ENCODE measurements at regions not wholly inside any gene's neighbourhood (a gene's known extent, or its start where the extent isn't known, plus 50 kb on each side); places are given as distances from the start of the nearest gene placed in this dataset.

GRCh38 chr3:107142786-107143575 is 234.3 kb upstream of the CCDC54 start:
- ATAC-seq (ENCODE audit: insufficient read depth, low FRiP score) (no peak), DNase-seq (no peak)
- Histone ChIP-seq H3K27me3 (ENCODE audit: control insufficient read depth in 3 of 3, insufficient read depth in 3 of 3, low read length in 2 of 3) (no peaks in the 10 kb centered on the region), H3K4me1 (ENCODE audit: control insufficient read depth in 5 of 5, insufficient read depth in 5 of 5, low read length in 5 of 5) (peaks cover 0 to 9% (median 0%) of the 10 kb centered on the region in 5 donors), H3K9me3 (ENCODE audit: control insufficient read depth in 4 of 4, insufficient read depth in 3 of 4, low read length in 3 of 4) (no peaks in the 10 kb centered on the region), H3K4me3 (no peak overlapping the region), H3K36me3 (ENCODE audit: control insufficient read depth in 4 of 4, insufficient read depth in 4 of 4, low read length in 4 of 4) (no peaks in the 10 kb centered on the region), H3K27ac (ENCODE audit: low read depth in 1 of 2, low read length in 1 of 2) (no peak overlapping the region), H3K9ac (ENCODE audit: insufficient read depth in 1 of 2, low read length in 2 of 2) (no peak overlapping the region)
- TF ChIP-seq, protein P1, sequence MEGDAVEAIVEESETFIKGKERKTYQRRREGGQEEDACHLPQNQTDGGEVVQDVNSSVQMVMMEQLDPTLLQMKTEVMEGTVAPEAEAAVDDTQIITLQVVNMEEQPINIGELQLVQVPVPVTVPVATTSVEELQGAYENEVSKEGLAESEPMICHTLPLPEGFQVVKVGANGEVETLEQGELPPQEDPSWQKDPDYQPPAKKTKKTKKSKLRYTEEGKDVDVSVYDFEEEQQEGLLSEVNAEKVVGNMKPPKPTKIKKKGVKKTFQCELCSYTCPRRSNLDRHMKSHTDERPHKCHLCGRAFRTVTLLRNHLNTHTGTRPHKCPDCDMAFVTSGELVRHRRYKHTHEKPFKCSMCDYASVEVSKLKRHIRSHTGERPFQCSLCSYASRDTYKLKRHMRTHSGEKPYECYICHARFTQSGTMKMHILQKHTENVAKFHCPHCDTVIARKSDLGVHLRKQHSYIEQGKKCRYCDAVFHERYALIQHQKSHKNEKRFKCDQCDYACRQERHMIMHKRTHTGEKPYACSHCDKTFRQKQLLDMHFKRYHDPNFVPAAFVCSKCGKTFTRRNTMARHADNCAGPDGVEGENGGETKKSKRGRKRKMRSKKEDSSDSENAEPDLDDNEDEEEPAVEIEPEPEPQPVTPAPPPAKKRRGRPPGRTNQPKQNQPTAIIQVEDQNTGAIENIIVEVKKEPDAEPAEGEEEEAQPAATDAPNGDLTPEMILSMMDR (IDR thresholded peaks at IDR 0.05; ENCODE audit: control extremely low read depth, extremely low read depth), result no peak
- 51 to 68% methylated on average over 4 of the region's 4 CpGs for WGBS, 2 donors

- 92 to 94% methylated on average over 4 of the region's 4 CpGs for WGBS, 2 donors
- peaks cover 0 to 7% (median 0%) of the 10 kb centered on the region in 5 donors for H3K4me1 ChIP-seq (ENCODE audit: control insufficient read depth in 5 of 5, insufficient read depth in 5 of 5, low read length in 5 of 5)
- H3K27me3 ChIP-seq (ENCODE audit: control insufficient read depth in 3 of 3, insufficient read depth in 3 of 3, low read length in 2 of 3), result no peaks in the 10 kb centered on the region
- no peak overlapping the region for H3K4me3 ChIP-seq
- no peaks in the 10 kb centered on the region for H3K36me3 ChIP-seq (ENCODE audit: control insufficient read depth in 4 of 4, insufficient read depth in 4 of 4, low read length in 4 of 4)
- no peak overlapping the region for H3K9ac ChIP-seq (ENCODE audit: insufficient read depth in 1 of 2, low read length in 2 of 2)
- ATAC-seq (ENCODE audit: insufficient read depth, low FRiP score) (no peak), DNase-seq (no peak)
- H3K9me3 ChIP-seq (ENCODE audit: control insufficient read depth in 4 of 4, insufficient read depth in 3 of 4, low read length in 3 of 4), result peaks cover 0 to under 1% (median 0%) of the 10 kb centered on the region in 4 donors
- TF ChIP-seq, protein P1 (IDR thresholded peaks at IDR 0.05; ENCODE audit: control extremely low read depth, extremely low read depth), result no peak
- no peak overlapping the region for H3K27ac ChIP-seq (ENCODE audit: low read depth in 1 of 2, low read length in 1 of 2)
These were observed 226.6 kb upstream of the CCDC54 start for GRCh38 chr3:107150675-107151074.

GRCh38 chr3:107153981-107154380 is 223.3 kb upstream of the CCDC54 start:
- ATAC-seq (ENCODE audit: insufficient read depth, low FRiP score) (no peak), DNase-seq (no peak)
- TF ChIP-seq, protein P1 (IDR thresholded peaks at IDR 0.05; ENCODE audit: control extremely low read depth, extremely low read depth), result no peak
- H3K36me3 ChIP-seq (ENCODE audit: control insufficient read depth in 4 of 4, insufficient read depth in 4 of 4, low read length in 4 of 4), result no peaks in the 10 kb centered on the region
- no peaks in the 10 kb centered on the region for H3K27me3 ChIP-seq (ENCODE audit: control insufficient read depth in 3 of 3, insufficient read depth in 3 of 3, low read length in 2 of 3)
- H3K4me3 ChIP-seq, result no peak overlapping the region
- no peak overlapping the region for H3K9ac ChIP-seq (ENCODE audit: insufficient read depth in 1 of 2, low read length in 2 of 2)
- H3K4me1 ChIP-seq (ENCODE audit: control insufficient read depth in 5 of 5, insufficient read depth in 5 of 5, low read length in 5 of 5), result peaks cover 0 to 7% (median 0%) of the 10 kb centered on the region in 5 donors
- no peak overlapping the region for H3K27ac ChIP-seq (ENCODE audit: low read depth in 1 of 2, low read length in 1 of 2)
- 78 to 88% methylated on average over 4 of the region's 4 CpGs for WGBS, 2 donors
- peaks cover 0 to 13% (median 0%) of the 10 kb centered on the region in 4 donors for H3K9me3 ChIP-seq (ENCODE audit: control insufficient read depth in 4 of 4, insufficient read depth in 3 of 4, low read length in 3 of 4)
